Suppressor macrophage treated with lipopolysaccharide for 1 hour (primary cell): ENCODE measurements at regions not wholly inside any gene's neighbourhood (a gene's known extent, or its start where the extent isn't known, plus 50 kb on each side); places are given as distances from the start of the nearest gene placed in this dataset.
A peak's percentile ranks its signal among the peaks of the same experiment; 100 is the strongest.
"Not testable (repeated sequence)": the region's sequence is repeated elsewhere in the genome, so short reads cannot be mapped to it uniquely, and the experiment has no call there.

Experiments used
- DNase-seq, 3 donors: peaks; one replicate each; pipeline ENCODE4 v3.0.0-alpha.2; 2020 to 2022

GRCh38 chr14:27642251-27642866 is 1044.5 kb upstream of the NOVA1 start:
- no peak for DNase-seq

GRCh38 chr14:27660683-27661082 is 1062.8 kb upstream of the NOVA1 start:
- no peak for DNase-seq

DNA sequence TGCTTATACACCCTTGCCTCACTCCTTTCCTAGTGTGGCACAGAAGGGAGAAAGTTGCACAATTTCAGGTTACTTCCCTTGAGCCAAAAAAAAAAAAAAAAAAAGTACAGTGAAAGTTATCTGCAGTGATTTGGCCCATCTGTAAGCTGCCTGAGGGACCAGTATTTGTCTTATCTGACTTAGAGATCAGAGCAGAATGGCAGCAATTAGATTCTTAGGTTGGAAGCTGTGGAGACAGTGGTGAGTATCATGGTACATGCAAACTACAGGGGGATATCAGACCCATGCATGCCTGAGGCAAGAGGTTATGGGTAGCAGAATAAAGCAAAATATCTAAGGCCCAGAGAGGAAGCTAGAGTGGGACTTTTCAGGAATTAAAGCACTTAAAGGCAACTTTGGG is 1070.7 kb upstream of the NOVA1 start:
- no peak for DNase-seq

DNA sequence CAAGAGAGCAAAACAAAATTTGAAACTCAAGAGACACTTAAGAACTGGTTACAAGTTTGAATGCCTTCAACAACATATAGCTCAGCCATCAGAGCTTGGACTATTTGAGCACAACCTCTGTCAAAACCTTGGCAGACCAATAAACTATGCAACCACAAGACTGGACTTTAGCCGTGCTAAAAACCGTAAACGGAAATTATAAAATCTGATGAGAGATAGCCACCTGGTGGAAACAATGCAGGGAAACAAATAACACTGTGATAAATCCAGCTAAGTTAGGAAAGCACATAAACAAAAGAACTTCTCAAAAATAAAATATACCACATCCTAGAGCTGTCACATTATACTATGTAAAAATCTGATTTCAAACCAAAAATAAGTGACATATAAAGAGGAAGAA is 1074.2 kb upstream of the NOVA1 start:
- no peak for DNase-seq

GRCh38 chr14:27672811-27673737 is 1075.2 kb upstream of the NOVA1 start:
- DNase-seq = not testable (repeated sequence)

DNA sequence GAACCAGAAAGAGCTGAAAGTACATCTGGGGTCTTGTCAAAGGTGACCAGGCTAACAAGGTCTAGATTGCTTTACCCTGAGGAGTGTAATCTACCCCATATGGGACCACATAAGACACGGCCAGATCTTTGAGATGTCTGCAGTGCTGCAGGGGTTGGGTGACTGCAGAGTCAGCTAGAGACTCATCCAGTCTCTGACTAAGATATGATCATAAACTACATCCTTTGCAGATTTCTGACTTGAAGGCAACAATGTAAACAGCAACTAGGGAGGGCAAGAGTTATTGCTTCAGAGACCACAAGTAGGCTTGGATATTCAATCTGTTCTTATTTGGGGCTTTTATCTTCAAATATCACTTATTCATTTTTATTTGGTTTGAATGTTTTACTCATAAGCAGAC is 1080.5 kb upstream of the FOXG1 start:
- DNase-seq = no peak

DNA sequence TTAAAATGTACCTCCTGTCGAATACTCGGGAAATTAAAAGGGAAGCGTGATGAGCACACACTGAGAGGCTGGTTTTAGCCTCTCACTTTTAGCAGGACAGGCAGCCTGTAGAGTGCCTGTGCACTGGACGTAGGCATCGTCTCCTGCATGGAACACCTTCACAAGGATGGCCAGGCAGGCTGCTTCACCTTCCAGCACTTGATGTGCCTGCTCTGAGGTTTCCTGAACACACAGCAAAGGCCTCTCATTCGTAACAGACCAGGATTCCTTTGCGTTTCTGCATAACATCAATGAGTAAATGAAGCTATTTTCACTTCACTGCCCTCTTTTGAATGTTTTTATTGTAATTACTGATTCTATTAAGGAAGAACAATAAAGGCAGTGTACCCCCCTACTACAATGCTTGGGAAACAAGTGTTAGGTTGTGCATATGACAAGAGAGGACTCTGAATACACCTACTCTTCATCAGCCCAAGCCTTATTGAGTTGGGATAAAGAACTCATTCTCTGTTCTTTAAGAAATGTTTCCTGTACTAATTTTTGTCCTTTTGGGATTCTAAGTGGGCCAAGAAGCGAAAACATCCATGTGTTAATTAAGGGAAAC is 1077.6 kb upstream of the FOXG1 start:
- DNase-seq = no peak

DNA sequence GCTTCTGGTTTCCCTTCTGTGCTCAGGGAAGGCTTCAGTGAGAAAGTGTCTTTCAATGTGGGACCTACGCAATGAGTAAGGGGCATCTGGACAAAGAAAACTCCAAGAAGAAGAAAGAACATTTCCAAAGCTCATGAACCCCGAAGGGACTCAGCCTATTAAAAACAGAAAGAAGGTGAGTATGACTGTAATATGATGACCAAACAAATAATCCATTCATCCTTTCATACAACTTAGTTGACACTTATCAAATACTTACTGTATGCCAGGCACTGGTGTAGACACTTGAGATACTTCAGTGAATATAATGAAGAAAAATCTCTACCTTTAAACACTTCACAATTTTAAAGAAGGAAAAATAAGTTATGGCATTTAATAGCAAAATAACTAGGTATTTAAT is 1054.2 kb upstream of the FOXG1 start:
- no peak for DNase-seq

DNA sequence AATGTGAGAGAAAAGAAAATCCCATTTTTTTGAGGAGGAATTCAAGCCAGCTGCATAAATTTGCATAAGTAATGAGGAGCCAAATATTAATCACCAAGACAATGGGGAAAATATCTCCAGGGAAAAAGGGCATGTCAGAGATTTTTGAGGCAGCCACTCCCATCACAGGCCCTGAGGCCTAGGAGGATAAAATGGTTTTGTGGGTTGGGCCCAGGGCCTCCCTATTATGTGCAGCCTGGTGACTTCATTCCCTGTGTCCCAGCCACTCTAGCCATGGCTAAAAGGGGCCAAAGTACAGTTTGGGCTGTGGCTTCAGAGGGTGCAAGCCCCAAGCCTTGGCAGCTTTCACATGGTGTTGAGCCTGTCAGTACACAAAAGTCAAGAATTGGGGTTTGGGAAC is 1051.0 kb upstream of the FOXG1 start:
- no peak for DNase-seq

DNA sequence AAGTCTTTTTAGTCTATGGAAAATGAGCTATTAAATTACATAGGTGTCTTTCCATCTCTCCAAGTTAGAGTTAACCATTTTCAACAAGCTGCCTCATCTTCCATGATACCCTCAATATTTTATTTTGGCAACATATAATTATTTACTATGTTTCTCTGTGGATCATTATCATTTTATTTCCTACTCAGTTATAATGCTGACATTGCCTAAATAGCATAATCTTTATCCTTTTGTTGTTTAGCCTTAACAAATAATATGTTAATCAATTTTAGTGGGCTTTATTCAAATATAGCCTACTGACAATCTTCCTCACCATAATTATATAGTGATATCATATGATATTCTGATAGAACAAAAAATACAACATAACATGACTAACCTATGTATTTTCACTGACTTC is 1044.8 kb upstream of the FOXG1 start:
- DNase-seq = no peak

DNA sequence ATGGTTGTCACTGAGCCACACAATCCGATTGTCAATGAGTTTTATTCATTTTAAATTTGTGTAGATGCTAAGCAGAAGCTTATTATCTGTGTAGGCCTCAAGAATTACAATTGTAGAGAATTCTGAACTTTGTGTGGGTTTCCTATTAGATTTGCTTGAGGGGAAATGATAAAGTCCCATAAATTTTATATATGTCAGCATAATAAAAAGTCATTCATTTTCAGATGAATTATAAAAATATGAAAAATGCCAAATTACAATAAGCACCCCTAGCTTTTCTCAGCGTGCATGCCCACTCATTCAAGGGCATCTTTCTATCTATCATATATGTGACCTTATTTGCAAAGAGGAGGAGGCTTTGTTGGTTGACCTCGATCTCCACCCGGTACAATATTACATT is 1041.1 kb upstream of the FOXG1 start:
- DNase-seq = no peak

- no peak for DNase-seq
These were observed 1039.3 kb upstream of the FOXG1 start for GRCh38 chr14:27727251-27727770.

DNA sequence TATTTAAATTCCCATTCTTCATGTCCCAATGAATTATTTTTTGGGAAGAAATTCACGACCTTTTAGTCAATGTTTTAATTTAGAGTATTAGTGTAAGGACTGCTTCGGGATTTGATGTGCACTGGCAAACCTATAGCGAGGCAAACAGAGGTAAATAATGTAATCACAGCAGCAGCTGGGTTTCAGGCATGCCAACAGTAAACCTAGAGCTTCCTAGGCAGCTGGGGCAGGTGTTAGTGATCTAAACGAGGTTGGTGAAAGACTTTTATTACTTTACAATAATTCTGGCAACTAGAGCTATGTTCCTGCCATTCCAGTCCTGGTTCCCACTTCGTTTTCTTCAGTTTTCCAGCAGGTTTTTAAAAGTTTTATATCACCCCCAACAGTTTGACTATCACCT is 1036.4 kb upstream of the FOXG1 start:
- no peak for DNase-seq

DNA sequence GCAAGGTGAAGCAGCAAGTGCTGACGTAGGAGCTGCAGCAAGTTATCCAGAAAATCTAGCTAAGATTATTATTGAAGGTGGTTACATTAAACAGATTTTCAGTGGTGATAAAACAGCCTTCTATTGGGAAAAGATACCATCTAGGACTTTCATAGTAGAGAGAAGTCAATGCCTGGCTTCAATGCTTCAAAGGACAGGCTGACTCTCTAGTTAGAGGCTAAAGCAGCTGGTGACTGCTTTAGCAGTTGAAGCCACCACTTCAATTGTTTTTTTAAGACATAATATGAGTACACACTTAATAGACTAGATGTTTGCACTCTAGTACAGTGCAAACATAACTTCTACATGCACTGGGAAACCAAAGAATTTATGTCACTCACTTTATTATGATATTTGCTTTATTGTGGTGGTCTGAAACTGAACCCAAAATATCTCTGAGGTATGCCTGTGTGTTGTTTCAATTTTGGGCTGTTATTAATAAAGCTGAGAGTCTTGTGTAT is 1026.9 kb upstream of the FOXG1 start:
- DNase-seq = no peak

- peak; percentile 1 to 55 (median 38) for DNase-seq
These were observed 1016.5 kb upstream of the FOXG1 start for GRCh38 chr14:27750114-27750513.

GRCh38 chr14:27757642-27758041 is 1008.9 kb upstream of the FOXG1 start:
- not testable (repeated sequence) for DNase-seq

- DNase-seq = not testable (repeated sequence)
These were observed 1006.2 kb upstream of the FOXG1 start for GRCh38 chr14:27760367-27760766.

- DNase-seq = not testable (repeated sequence)
These were observed 967.2 kb upstream of the FOXG1 start for GRCh38 chr14:27799066-27800028.

DNA sequence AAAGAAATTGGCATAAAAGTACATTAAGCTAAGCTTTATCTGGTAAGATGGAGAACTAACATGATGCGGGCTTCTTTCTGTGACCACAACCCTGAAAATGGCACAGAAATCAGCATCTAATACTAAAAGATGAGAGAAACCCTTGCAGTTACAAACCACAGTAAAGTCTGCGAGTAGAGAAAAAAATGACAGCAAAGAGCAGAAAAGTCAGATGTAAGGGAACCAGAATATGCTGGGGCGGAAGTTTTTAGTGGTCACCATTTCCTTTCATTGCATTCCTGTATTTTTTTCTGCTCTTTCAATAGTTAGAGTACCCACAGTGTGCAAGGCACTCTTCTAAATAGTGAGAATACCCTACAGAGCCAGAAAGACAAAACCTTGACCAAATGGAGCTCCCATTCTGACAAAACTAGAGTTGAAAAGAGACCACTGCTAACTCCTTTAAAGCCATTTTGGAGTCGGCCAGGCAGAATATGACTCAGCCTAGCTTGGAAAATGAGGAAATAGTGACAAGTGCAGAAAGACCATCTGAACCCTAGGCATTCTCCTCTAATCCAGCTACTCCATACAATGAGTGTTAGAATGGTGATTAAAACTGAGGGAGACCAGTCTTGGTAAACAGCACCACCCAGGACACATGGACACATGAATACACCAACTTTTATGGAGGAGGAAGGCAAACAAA is 948.7 kb upstream of the FOXG1 start:
- peak in 2 of 3 donors; percentile 30 to 46 for DNase-seq

GRCh38 chr14:27826149-27826548 is 940.4 kb upstream of the FOXG1 start:
- DNase-seq = peak; percentile 66 to 71 (median 70)

- DNase-seq = not testable (repeated sequence)
These were observed 934.6 kb upstream of the FOXG1 start for GRCh38 chr14:27831978-27832377.

DNA sequence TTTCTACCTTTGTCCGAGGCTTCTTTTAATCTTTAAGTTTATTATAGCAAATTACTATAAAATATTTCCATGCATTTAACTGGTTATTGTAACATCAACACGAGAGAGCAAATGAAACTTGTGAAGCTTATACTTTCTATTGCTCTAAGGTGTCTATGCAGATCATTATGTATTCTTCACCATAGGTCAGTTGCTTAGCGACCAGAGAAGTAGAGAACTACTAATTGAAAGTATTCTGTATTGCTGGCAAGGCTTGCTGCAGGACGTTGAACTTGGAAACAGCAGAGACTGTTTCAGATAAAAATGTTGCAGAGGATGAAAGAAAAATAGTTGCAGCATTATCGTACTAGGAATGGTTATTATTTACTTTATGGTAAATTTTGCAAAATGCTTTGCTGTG is 933.6 kb upstream of the FOXG1 start:
- not testable (repeated sequence) for DNase-seq
